Neural cell (in vitro differentiated cells): ENCODE measurements at regions not wholly inside any gene's neighbourhood (a gene's known extent, or its start where the extent isn't known, plus 50 kb on each side); places are given as distances from the start of the nearest gene placed in this dataset.

ENCODE experiments used
- H2AFZ ChIP-seq: fragments of 200-600, 300-800 bp; sonication (generic), shearing (Covaris generic); 2 replicates; pipeline ENCODE4 v1.6.0; 2014; ENCODE audit warnings: low read depth, mild to moderate bottlenecking, antibody characterized with exemption, low read length, moderate library complexity
- H3F3A ChIP-seq: fragments of 200-600 bp; shearing (Covaris generic); 2 replicates; pipeline ENCODE4 v1.6.1; 2016; ENCODE audit warnings: mild to moderate bottlenecking, moderate library complexity, mixed read lengths, antibody characterized with exemption, low read length; ENCODE audit not compliant: insufficient read depth, poor library complexity, severe bottlenecking
- H3K27ac ChIP-seq: fragments of 200-600, 300-800 bp; sonication (generic), shearing (Covaris generic); 2 replicates; pipeline ENCODE4 v1.5.1; 2014; ENCODE audit warnings: mild to moderate bottlenecking, low read length, moderate library complexity
- H3K27me3 ChIP-seq: fragments of 300-800, 200-600 bp; sonication (generic), shearing (Covaris generic); 2 replicates; pipeline ENCODE4 v1.6.0; 2014; ENCODE audit warnings: mild to moderate bottlenecking, low read depth, low read length, moderate library complexity; ENCODE audit not compliant: insufficient read depth
- H3K36me3 ChIP-seq: fragments of 300-800, 200-600 bp; sonication (generic), shearing (Covaris generic); 2 replicates; pipeline ENCODE4 v1.5.1; 2014; ENCODE audit warnings: mild to moderate bottlenecking, antibody characterized with exemption, low read length, moderate library complexity; ENCODE audit not compliant: insufficient read depth
- H3K4me2 ChIP-seq: fragments of 300-800, 200-600 bp; sonication (generic), shearing (Covaris generic); 2 replicates; pipeline ENCODE4 v1.6.0; 2014; ENCODE audit warnings: mild to moderate bottlenecking, low read length
- H3K4me3 ChIP-seq: fragments of 300-800, 200-600 bp; sonication (generic), shearing (Covaris generic); 2 replicates; pipeline ENCODE4 v1.5.1; 2014; ENCODE audit warnings: mild to moderate bottlenecking, low read length, moderate library complexity
- H3K79me2 ChIP-seq: fragments of 200-600 bp; shearing (Covaris generic); replicated peaks from 2 replicates; pipeline ENCODE4 v1.6.0; 2014; ENCODE audit warnings: mild to moderate bottlenecking, low read length, moderate library complexity; ENCODE audit not compliant: insufficient read depth
- H3K9ac ChIP-seq: fragments of 300-800, 200-600 bp; sonication (generic), shearing (Covaris generic); 2 replicates; pipeline ENCODE4 v1.6.1; 2016; ENCODE audit warnings: mild to moderate bottlenecking, low read length, mixed read lengths
- H3K9me2 ChIP-seq: fragments of 200-600 bp; shearing (Covaris generic); 2 replicates; pipeline ENCODE4 v1.6.1; 2016; ENCODE audit warnings: mild to moderate bottlenecking, low read length, mixed read lengths; ENCODE audit not compliant: insufficient read depth
- H3K9me3 ChIP-seq: fragments of 200-600, 300-800 bp; sonication (generic), shearing (Covaris generic); 2 replicates; pipeline ENCODE4 v1.6.1; 2016; ENCODE audit warnings: mild to moderate bottlenecking, mixed run types, low read length, moderate library complexity, mixed read lengths
- H4K20me1 ChIP-seq: fragments of 200-600 bp; shearing (Covaris generic); 2 replicates; pipeline ENCODE4 v1.6.1; 2016; ENCODE audit warnings: mild to moderate bottlenecking, mixed run types; ENCODE audit not compliant: insufficient read depth
- EP300 ChIP-seq: fragments of 450-650 bp; conservative IDR thresholded peaks from 2 replicates; pipeline ENCODE4 v1.6.1; 2014; ENCODE audit warnings: antibody characterized with exemption, mild to moderate bottlenecking, moderate library complexity; ENCODE audit not compliant: poor library complexity, severe bottlenecking
- EZH2 ChIP-seq: fragments of 200-600, 300-800 bp; shearing (Covaris generic), sonication (generic); IDR thresholded peaks from 2 replicates; pipeline ENCODE4 v1.6.1; 2014; ENCODE audit warnings: antibody characterized with exemption, low read length, borderline replicate concordance, mild to moderate bottlenecking; ENCODE audit not compliant: insufficient read depth, poor library complexity, severe bottlenecking
- MXI1 ChIP-seq: fragments of 450-650 bp; conservative IDR thresholded peaks from 2 replicates; pipeline ENCODE4 v1.6.1; 2014; ENCODE audit warnings: antibody characterized with exemption, mild to moderate bottlenecking; ENCODE audit not compliant: poor library complexity, severe bottlenecking
- POLR2AphosphoS5 ChIP-seq: IDR thresholded peaks from 2 replicates; pipeline ENCODE4 v1.6.1; 2012
- RAD21 ChIP-seq: fragments of 450-650 bp; conservative IDR thresholded peaks from 2 replicates; pipeline ENCODE4 v1.6.1; 2014; ENCODE audit warnings: antibody characterized with exemption, mild to moderate bottlenecking, moderate library complexity
- SMC3 ChIP-seq: fragments of 450-650 bp; conservative IDR thresholded peaks from 2 replicates; pipeline ENCODE4 v1.6.1; 2014; ENCODE audit warnings: antibody characterized with exemption, mild to moderate bottlenecking, moderate library complexity; ENCODE audit not compliant: poor library complexity
- TAF1 ChIP-seq: IDR thresholded peaks from 2 replicates; pipeline ENCODE4 v1.6.1; 2012; ENCODE audit warnings: low read depth
- TF ChIP-seq, protein P1 (sequence below): fragments of 450-650 bp; IDR thresholded peaks from 2 replicates; pipeline ENCODE4 v1.5.1; 2014; ENCODE audit warnings: antibody characterized with exemption, mild to moderate bottlenecking, moderate library complexity; ENCODE audit not compliant: poor library complexity, severe bottlenecking
- TF ChIP-seq, protein P2 (sequence below): IDR thresholded peaks from 2 replicates; pipeline ENCODE4 v1.6.1; 2012; ENCODE audit warnings: borderline replicate concordance

DNA sequence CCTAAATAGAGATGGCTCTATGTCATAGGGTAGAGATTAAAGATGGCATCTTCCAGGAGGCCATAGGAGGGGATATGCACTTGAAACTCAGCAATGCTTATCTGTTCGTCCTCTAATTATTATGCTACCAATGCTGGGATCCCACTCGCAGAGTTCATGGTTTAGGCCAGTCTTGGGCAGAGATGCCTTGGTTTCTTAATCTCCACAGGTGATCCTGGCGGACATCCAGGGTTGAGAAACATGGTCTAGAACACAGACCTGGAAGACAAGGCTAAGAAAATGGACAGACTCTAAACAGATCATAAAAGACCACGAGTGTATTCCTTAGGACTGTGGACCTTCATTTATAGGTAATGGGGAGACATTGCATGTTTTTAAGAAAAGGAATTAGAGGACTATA lies 70.0 kb upstream of the IRS2 start:
- Histone ChIP-seq H3K79me2 (no peaks in the 10 kb centered on the region), H3K4me3 (no peak overlapping the region), H3K9me2 (no peaks in the 10 kb centered on the region), H3K36me3 (no peaks in the 10 kb centered on the region), H3K27me3 (no peaks in the 10 kb centered on the region), H3F3A (no peaks in the 10 kb centered on the region), H4K20me1 (no peaks in the 10 kb centered on the region), H3K27ac (no peak overlapping the region), H3K9me3 (no peaks in the 10 kb centered on the region), H3K4me2 (no peak overlapping the region), H2AFZ (no peak overlapping the region), H3K9ac (no peak overlapping the region)
- TF ChIP-seq, protein P1, sequence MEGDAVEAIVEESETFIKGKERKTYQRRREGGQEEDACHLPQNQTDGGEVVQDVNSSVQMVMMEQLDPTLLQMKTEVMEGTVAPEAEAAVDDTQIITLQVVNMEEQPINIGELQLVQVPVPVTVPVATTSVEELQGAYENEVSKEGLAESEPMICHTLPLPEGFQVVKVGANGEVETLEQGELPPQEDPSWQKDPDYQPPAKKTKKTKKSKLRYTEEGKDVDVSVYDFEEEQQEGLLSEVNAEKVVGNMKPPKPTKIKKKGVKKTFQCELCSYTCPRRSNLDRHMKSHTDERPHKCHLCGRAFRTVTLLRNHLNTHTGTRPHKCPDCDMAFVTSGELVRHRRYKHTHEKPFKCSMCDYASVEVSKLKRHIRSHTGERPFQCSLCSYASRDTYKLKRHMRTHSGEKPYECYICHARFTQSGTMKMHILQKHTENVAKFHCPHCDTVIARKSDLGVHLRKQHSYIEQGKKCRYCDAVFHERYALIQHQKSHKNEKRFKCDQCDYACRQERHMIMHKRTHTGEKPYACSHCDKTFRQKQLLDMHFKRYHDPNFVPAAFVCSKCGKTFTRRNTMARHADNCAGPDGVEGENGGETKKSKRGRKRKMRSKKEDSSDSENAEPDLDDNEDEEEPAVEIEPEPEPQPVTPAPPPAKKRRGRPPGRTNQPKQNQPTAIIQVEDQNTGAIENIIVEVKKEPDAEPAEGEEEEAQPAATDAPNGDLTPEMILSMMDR = no peak
- TF ChIP-seq EP300 = no peak
- TF ChIP-seq POLR2AphosphoS5 = no peak
- TF ChIP-seq MXI1 = no peak
- no peak for TF ChIP-seq TAF1
- TF ChIP-seq, protein P2, sequence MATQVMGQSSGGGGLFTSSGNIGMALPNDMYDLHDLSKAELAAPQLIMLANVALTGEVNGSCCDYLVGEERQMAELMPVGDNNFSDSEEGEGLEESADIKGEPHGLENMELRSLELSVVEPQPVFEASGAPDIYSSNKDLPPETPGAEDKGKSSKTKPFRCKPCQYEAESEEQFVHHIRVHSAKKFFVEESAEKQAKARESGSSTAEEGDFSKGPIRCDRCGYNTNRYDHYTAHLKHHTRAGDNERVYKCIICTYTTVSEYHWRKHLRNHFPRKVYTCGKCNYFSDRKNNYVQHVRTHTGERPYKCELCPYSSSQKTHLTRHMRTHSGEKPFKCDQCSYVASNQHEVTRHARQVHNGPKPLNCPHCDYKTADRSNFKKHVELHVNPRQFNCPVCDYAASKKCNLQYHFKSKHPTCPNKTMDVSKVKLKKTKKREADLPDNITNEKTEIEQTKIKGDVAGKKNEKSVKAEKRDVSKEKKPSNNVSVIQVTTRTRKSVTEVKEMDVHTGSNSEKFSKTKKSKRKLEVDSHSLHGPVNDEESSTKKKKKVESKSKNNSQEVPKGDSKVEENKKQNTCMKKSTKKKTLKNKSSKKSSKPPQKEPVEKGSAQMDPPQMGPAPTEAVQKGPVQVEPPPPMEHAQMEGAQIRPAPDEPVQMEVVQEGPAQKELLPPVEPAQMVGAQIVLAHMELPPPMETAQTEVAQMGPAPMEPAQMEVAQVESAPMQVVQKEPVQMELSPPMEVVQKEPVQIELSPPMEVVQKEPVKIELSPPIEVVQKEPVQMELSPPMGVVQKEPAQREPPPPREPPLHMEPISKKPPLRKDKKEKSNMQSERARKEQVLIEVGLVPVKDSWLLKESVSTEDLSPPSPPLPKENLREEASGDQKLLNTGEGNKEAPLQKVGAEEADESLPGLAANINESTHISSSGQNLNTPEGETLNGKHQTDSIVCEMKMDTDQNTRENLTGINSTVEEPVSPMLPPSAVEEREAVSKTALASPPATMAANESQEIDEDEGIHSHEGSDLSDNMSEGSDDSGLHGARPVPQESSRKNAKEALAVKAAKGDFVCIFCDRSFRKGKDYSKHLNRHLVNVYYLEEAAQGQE = no peak
- no peak for TF ChIP-seq RAD21

DNA sequence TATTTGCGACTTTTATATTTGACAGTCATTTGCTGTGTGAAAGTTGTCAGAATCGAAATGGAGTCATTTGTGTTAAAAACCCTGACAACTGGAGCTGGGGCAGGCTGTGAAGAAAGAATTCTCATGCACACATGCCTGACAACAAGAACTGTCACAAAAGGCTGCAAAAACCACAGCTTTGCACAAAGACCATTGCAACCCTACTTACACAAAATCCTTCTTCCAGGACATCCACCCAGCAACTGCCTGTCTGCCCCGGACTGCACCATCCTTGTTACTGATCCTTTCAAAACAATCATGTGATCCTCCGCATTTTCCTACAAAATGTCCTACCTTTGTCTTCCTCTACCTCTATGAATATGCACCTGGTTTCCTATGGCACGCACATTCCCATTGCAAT lies 66.8 kb upstream of the IRS2 start:
- H3K9me3 ChIP-seq = no peaks in the 10 kb centered on the region
- no peak overlapping the region for H2AFZ ChIP-seq
- TF ChIP-seq TAF1 = no peak
- H3K9me2 ChIP-seq = no peaks in the 10 kb centered on the region
- H3K27me3 ChIP-seq = no peaks in the 10 kb centered on the region
- H4K20me1 ChIP-seq = no peaks in the 10 kb centered on the region
- H3K9ac ChIP-seq = no peak overlapping the region
- no peaks in the 10 kb centered on the region for H3F3A ChIP-seq
- no peaks in the 10 kb centered on the region for H3K79me2 ChIP-seq
- H3K27ac ChIP-seq = no peak overlapping the region
- no peaks in the 10 kb centered on the region for H3K36me3 ChIP-seq
- H3K4me2 ChIP-seq = no peak overlapping the region
- H3K4me3 ChIP-seq = no peak overlapping the region

DNA sequence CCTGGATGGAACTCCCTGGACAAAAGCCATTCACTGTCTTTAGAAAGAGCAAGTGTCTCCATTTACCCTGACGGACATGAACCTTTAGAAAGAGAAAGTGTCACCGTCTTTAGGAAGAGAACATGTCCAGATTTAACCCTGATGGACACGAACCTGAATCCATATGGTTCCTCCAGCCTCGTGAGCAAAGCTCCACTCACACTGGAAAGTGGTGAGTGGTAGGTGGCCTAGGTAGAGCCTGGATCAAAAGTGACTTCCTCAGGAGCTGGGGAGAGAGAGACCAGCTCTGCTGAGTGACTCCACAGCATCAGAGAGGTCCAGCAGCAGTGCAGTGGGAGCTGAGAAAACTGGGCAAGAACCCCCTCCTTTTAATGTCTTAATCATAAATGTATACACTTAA lies 59.8 kb upstream of the IRS2 start:
- TF ChIP-seq TAF1 (no peak), SMC3 (no peak), EZH2 (no peak), RAD21 (no peak), POLR2AphosphoS5 (no peak), EP300 (no peak), MXI1 (no peak)
- TF ChIP-seq, protein P1 = no peak
- TF ChIP-seq, protein P2 = no peak
- H3K9me2 ChIP-seq = no peaks in the 10 kb centered on the region

More for the DNA sequence above, 59.8 kb upstream of the IRS2 start:
- no peak overlapping the region for H3K4me3 ChIP-seq
- H3F3A ChIP-seq = no peaks in the 10 kb centered on the region
- no peak overlapping the region for H3K4me2 ChIP-seq
- no peaks in the 10 kb centered on the region for H3K9me3 ChIP-seq
- no peak overlapping the region for H3K27ac ChIP-seq
- H3K27me3 ChIP-seq = no peaks in the 10 kb centered on the region
- no peaks in the 10 kb centered on the region for H3K36me3 ChIP-seq
- H2AFZ ChIP-seq = no peak overlapping the region
- H3K79me2 ChIP-seq = no peaks in the 10 kb centered on the region
- H4K20me1 ChIP-seq = no peaks in the 10 kb centered on the region
- no peak overlapping the region for H3K9ac ChIP-seq
